G401 (cell line): ENCODE measurements at regions not wholly inside any gene's neighbourhood (a gene's known extent, or its start where the extent isn't known, plus 50 kb on each side); places are given as distances from the start of the nearest gene placed in this dataset.
A peak's percentile ranks its signal among the peaks of the same experiment; 100 is the strongest.

ENCODE experiments used
- DNase-seq: peaks from one replicate; pipeline ENCODE4 v3.0.0-alpha.2; 2015; ENCODE audit warnings: low spot score
- in situ Hi-C: cut with HindIII; loops from 2 replicates; pipeline ENCODE4 v1.10.0; 2016; ENCODE audit warnings: low sequenced_read_pairs, mixed read lengths

DNA sequence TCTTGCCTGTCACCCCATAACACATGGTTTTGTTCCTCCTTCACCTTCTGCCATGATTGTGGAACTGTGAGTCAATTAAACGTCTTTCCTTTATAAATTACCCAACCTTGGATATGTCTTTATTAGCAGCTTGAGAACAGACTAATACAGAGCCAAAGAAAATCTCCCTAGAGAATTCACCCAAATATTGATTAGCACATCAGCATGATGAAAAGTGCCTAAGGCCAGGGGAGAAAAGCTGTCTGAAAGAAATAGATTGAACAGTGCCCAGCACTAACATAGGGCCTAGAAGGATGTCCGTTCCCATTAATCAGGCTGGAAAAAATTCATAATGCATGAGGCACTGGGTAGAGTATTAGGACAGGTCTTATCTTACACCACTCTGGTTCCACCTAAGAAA, 111.9 kb upstream of the CALN1 start:
- in situ Hi-C loops, result no loop called here
- no peak for DNase-seq

- in situ Hi-C loops, result no loop called here
- DNase-seq, result no peak
Observed at GRCh38 chr7:72504061-72504706, 92.0 kb upstream of the CALN1 start.

DNA sequence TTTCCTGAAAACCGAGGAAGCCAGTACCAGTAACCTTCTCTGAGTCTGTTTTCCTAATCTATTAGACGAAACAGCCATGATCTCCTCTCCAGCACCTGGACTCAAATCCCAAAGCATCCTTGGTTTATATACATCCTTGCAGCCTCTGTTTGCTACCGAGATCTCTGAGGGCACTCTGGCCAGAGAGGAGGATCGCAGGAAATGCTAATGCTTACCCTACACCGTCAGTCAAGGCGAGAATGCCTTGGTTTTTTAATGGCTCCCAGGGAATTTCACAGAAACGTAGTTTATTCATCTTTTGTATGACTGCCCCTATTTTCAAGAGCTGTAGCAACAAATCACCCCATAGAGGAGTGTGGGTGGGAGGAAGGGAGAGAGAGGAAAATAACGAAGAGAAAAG, 91.5 kb upstream of the CALN1 start:
- in situ Hi-C loops, result no loop called here

GRCh38 chr7:72494807-72495206, 82.7 kb upstream of the CALN1 start:
- in situ Hi-C loops, result no loop called here
- no peak for DNase-seq

More for the DNA sequence above, 91.5 kb upstream of the CALN1 start:
- DNase-seq, result no peak

DNA sequence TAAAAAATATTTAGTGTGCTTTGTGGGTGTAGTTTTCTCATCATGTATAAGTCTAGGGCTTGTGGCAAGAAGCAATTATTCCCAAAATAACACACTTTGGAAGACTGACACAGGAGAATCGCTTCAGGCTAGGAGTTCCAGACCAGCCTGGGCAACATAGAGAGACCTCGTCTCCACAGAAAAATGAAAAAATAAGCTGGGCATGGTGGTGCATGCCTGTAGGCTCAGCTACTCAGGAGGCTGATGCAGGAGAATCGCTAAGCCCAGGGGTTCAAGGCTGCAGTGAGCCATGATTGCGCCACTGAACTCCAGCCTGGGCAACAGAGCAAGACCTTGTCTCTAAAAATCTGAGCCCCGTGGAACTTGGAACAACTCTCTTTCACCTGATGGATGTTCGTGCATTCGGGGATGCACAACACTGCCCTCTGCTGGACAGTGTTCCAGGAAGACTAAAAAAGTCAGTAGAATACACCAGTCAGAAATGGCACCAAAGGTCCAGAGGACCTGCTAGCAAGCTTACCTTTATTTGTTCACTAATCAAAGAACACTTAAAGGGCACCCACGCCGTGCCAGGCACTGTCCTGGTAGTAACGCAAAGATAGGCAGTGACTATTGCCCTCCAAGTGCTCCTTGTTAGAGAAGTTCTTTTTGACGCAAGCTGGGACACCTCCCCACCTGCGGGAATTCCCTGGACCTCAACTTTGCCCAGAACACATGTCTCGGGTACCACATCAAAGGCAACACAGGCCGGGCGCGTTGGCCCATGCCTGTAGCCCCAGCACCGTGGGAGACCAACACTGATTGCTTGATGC, 81.9 kb upstream of the CALN1 start:
- in situ Hi-C loops, result no loop called here
- DNase-seq, result peak; percentile 92

DNA sequence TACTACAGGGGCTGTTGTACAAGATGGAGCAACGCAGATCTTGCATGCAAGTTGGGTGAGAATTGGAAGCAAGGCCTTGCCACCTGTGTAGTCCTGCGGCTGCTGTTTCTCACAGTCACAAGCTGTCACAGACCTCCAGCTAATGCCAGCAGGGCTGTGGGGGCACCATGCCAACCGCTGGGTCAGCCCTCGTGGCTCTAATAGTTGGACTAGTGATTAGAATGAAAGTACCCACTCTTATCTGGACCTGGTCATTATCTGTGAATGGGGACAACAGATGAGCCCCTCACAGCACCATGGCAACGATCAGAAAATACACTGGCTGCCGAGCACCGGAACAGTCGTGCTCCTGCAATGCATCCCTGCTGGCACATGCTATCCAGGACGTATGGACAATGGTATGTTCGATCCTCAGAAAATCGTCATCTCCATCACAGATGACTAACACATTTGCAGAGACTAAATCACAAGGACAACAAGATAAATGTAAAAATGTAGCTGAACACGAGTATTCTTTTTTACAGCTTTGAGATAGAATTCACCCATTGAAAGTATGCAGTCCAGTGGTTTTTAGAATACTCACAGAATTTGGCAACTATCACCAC, 80.4 kb upstream of the CALN1 start:
- in situ Hi-C loops, result no loop called here
- peak; percentile 69 for DNase-seq

- in situ Hi-C loops, result no loop called here
- DNase-seq, result no peak
Observed at GRCh38 chr7:72490301-72490700, 78.2 kb upstream of the CALN1 start.

- in situ Hi-C loops, result no loop called here
- DNase-seq, result no peak
Observed at GRCh38 chr7:72481934-72482333, 69.8 kb upstream of the CALN1 start.

DNA sequence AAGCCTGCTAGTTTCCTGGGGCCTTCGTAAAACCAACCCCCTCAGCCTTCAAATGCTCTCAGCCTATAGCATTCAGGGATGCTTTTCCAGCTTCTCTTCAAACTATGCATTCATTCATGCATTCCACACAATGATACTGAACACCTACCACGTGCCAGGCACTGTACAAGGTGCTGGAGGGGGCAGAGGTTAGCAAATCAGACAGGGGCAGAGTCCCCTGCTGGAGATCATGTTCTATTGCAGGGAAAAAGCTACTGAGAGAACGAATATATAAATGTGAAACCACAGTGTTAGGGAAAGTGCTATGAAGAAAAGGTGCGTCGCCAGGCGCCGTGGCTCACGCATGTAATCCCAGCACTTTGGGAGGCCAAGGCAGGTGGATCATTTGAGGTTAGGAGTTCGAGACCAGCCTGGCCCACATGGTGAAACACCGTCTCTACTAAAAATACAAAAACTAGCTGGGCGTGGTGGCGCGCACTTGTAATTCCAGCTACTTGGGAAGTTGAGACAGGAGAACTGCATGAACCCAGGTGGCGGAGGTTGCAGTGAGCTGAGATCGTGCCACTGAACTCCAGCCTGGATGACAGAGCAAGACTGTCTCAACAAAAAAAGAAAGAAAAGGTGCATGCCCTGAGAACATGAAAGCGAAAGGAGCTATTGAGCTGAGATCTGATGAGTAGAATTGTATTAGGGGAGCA, 64.6 kb upstream of the CALN1 start:
- in situ Hi-C loops, result no loop called here
- DNase-seq, result no peak

DNA sequence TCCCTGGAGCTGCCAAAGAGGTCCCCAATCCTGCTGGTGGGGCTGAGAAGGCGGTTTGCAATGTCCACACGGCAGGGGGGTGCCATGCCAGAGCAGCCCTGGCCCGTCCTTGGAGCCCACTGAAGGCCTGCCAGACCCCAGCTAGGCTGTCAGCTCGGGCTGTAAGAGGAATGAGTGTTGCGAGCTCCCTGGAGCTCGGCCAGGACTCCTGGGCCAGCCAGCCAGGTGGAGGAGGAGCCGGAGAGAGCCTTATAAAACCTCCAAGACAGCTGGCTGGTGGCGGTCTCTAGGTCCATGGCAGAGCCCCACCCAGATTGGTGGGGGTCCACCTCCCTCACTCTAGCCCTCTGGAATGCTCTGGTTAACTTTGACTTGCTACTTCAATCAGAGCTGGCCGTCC, 55.1 kb upstream of the CALN1 start:
- in situ Hi-C loops, result no loop called here
- DNase-seq, result peak; percentile 35

DNA sequence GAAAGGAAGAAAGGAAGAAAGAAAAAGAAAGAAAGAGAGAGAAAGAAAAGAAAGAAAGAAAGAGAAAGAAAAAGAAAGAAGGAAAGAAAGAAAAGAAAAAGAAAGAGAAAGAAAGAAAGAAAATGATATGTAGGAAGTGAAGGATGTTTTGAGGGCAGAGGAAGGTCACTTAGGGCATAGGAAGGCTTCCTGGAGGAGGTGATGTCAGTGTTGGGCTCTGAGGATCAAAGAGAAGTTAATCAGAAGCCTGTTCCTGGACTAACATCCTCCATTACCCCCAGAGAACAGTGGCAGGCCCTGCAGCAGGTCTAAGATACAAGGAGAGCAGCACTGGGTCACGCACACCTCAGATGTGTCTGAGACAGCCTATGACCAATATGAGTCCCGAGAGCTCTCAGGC, 54.7 kb upstream of the CALN1 start:
- no peak for DNase-seq
- in situ Hi-C loops, result no loop called here

DNA sequence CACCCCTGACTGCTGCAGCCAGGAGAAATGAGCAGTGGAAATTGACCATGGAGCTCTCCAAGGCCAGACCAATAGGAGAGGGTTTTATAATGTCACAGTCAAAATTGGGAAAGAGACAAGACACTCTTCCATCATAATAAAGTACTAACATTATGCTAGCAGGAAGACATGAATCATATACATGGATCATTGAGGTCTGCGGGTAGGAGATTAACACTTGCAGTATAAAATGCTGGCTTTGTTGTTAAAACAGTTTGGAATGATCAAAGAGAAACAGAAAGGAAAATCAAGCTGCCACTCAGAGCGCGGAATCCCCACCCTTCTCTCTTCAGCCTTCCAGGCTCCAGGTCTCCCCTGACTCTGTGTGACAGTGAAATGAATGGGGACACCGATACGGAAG, 53.4 kb upstream of the CALN1 start:
- DNase-seq, result no peak
- in situ Hi-C loops, result no loop called here

GRCh38 chr7:72462311-72462710, 50.2 kb upstream of the CALN1 start:
- in situ Hi-C loops, result no loop called here
- no peak for DNase-seq
